ENCODE measurements at regions not wholly inside any gene's neighbourhood (a gene's known extent, or its start where the extent isn't known, plus 50 kb on each side); places are given as distances from the start of the nearest gene placed in this dataset.
"Not testable (repeated sequence)": the region's sequence is repeated elsewhere in the genome, so short reads cannot be mapped to it uniquely, and the experiment has no call there.

DNA sequence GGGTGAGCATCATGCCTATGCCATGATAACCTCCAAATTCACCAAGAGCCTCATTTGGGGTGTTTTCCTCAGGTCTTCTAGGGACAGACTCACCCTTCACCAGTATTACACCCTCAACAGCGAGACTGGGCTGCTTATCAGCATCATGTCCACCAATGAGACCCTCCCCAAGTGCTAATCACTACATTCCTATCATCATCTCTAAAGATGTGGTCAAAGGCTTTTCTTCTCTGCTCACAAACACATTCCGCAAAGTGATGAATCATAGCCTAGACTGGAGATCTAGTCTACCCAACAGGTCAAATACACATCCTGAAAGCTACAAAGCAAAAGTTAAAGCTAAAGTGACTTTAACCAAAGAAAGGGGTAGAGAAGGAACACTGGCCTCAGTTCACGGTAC is 75.3 kb upstream of the C7orf33 start:
- no peak for DNase-seq

DNA sequence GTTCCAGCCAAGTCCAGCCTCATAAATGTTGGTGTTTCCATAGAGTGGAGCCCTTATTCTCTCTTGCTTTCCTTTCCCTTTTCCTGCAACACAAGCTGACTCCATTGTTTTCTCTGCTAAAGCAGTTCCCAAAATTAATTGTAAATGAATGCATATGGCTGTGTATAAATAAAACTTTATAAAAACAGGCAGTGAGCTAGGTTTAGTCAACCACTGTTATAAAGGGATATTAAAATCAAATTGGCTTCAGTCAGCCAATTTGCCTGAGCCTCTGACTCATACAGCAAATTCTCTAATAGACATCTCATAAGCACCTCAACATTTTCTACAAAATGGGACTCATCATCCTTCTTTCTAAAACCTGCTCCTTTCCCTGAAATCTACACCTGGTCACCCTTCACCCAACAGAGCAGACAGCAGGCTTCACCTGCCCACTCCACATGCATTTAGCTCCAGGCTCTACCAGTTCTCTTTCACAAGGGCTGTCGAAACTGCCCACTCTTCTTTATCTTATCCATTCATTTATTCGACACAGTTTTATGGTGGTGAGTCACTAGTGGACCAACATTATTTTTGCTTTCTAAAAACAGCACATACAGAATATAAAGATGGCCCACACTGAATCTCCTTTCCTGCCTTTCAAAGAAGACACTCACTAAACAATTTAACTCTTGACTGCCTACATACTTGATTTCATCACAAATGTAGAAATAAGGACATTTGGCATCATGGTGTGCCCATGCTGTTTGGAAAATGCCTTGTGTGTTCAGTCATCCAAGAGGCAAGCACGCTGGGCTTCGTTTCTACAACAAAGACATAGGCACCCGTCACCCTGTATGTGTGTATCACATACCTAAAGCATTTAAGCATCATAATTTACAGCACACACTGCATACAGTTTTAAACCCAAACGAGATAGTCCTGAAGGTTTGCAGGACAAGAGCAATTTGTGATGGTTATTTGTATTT is 74.6 kb upstream of the C7orf33 start:
- no peak for DNase-seq

DNA sequence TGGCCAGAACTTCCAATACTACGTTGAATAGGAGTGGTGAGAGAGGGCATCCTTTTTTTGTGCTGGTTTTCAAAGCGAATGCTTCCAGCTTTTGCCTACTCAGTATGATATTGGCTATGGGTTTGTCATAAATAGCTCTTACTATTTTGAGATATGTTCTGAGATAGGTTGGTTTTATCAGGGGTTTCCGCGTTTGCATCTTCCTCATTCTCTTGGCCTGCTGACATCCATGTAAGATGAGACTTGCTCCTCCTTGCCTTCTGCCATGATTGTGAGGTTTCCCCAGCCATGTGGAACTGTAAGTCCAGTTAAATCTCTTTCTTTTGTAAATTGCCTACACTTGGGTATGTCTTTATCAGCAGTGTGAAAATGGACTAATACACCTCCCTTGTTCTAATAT is 71.2 kb upstream of the C7orf33 start:
- DNase-seq: not testable (repeated sequence)

DNA sequence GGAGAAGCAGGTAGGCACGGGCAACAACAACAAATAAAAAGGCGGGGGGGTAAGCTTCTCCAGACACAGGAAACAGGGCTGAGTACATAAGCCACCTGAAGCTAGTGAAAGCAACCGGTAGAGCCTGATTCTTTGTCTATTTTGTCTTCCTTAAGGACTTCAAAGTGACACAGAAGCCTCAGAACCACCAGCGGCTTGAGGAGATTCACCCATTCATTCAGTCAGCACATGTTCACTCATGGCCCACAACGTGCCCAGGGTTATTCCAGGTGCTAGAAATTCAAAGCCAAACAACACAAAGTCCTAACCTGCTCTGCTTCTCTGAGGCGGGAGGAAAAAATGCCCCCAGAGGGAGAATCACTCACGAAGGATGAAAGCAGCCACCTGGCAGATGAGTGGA is 69.3 kb upstream of the C7orf33 start:
- no peak for DNase-seq

DNA sequence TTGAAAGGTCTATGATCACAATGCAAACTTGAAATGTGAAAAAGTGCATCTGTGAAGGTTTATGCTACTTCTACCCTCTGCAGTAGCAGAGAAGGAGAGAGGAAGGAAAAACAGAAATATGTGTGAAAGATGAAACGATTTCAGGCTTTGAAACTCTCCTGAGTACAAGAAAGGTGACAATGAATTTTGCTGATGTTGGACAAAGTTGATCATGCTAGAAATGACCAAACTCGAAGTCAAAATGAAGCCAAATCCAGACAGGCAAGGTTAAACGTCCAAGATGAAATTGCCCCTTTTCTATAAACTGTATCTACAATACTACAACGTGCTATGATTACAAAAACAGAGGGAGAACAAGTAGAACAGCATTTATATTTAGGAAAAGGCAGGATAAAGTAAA is 67.0 kb upstream of the C7orf33 start:
- DNase-seq: no peak

DNA sequence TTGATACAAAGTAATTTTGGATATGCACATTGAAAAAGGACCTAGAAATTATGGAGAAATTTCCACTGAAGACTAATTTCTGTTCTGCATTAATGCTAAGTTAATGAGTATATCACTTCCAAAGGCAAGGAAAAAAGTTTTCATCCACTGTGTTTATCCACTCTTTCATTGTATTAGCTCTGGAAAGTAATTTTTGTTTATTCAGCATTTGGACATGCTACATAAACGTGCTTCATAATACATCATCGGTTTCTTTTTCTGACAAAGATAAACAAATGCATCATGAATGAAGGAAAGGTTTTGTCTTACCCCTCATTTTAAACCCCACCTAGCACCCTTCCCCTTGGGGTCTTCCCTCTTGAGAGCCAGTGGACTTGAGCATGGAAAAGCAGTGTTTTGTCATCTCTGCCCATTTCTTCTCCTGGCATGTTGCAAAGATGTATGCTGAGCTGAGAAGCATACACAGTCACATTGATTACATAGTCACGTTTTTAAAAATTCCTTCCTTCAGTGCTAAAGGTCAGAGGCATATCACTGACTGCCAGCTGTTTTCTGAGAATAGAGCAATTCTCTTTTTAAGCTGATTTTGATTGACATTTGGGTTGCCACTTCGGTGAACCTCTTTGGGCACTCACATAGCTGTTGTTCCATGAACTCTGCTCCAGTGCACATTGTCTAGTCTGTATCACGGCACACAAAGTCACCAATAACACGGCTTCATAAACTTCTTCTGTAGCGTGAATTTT is 65.9 kb upstream of the C7orf33 start:
- DNase-seq: no peak

- DNase-seq: no peak
Observed at GRCh38 chr7:148527717-148528168, 62.8 kb upstream of the C7orf33 start.

- no peak for DNase-seq
Observed at GRCh38 chr7:148535217-148535616, 55.3 kb upstream of the C7orf33 start.

GRCh38 chr7:148537435-148537834 is 53.1 kb upstream of the C7orf33 start:
- DNase-seq: no peak

DNA sequence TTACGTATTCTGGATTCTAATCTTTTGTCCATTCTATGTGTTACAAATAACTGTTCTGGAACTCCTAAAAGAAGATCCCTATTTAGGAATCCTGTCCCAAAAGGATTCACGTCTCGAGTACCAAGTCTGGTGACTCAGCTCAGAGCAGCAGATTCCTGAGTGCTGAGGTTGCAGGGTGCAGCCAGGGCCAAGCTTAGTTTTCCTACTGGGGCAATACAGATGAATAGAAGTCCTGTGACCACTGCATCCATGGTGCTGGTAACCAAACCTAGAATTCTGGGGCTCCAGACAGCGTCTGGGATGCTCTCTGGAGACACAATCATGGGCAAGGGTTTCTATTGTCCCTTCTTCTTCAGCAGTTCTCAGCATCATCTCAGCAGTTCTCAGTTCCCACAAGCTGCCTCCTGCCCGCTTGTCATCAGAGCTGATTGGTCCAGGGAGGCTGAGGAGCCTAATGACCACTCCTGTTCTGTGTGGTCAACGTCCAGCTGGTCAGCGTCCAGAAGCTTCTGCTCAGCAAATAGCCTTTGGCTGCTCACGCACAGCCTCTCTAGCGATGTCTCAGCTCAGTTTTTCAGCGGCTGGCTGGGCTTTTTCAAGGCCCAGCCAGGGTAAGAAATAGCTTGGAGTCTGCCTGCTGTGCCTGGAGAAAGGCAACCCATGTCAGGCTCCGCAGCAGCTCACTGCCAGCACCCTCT is 50.4 kb upstream of the C7orf33 start:
- no peak for DNase-seq

All from NCI-H1417 treated with DMSO at 0.1 percent for 48 hours (cell line).